SK-N-SH treated with all-trans-retinoic acid at 6 μM for 48 hours (cell line): ENCODE measurements at regions not wholly inside any gene's neighbourhood (a gene's known extent, or its start where the extent isn't known, plus 50 kb on each side); places are given as distances from the start of the nearest gene placed in this dataset.
A peak's percentile ranks its signal among the peaks of the same experiment; 100 is the strongest.

ENCODE experiments used
- ATAC-seq: fragments of 200-7000 bp; cut with Tn5 transposase; 3 replicates; pipeline ENCODE4 v1.9.1; 2020; ENCODE audit warnings: mild to moderate bottlenecking, moderate library complexity
- ARNTL ChIP-seq: fragments of 450-650 bp; formaldehyde crosslinking; IDR thresholded peaks from 2 replicates; pipeline ENCODE4 v1.5.0; 2020; ENCODE audit warnings: low read depth, mild to moderate bottlenecking, moderate library complexity, borderline replicate concordance
- BACH2 ChIP-seq: fragments of 250-450 bp; sonication (Bioruptor Pico); IDR thresholded peaks from 2 replicates; pipeline ENCODE4 v1.9.0; 2021; ENCODE audit warnings: mild to moderate bottlenecking, borderline replicate concordance
- CSDC2 ChIP-seq: fragments of 250-450 bp; sonication (Bioruptor Pico); IDR thresholded peaks from 2 replicates; pipeline ENCODE4 v1.5.0; 2020; ENCODE audit warnings: mild to moderate bottlenecking, moderate library complexity
- CSRNP3 ChIP-seq: fragments of 250-450 bp; sonication (Bioruptor Pico); IDR thresholded peaks from 2 replicates; pipeline ENCODE4 v1.5.1; 2021; ENCODE audit warnings: mild to moderate bottlenecking, moderate library complexity
- ESRRG ChIP-seq: fragments of 250-450 bp; sonication (Bioruptor Pico); IDR thresholded peaks from 2 replicates; pipeline ENCODE4 v1.6.1; 2021; ENCODE audit warnings: mild to moderate bottlenecking
- GLIS3 ChIP-seq: fragments of 250-450 bp; sonication (Bioruptor Pico); IDR thresholded peaks from 2 replicates; pipeline ENCODE4 v1.5.0; 2020; ENCODE audit warnings: mild to moderate bottlenecking, moderate library complexity
- ISL1 ChIP-seq: fragments of 250-450 bp; sonication (Bioruptor Pico); IDR thresholded peaks from 2 replicates; pipeline ENCODE4 v2.1.2; 2022; ENCODE audit warnings: mild to moderate bottlenecking, moderate library complexity
- OSR1 ChIP-seq: fragments of 250-450 bp; sonication (Bioruptor Pico); IDR thresholded peaks from 2 replicates; pipeline ENCODE4 v1.8.0; 2022; ENCODE audit warnings: moderate library complexity, mild to moderate bottlenecking, inconsistent platforms
- PATZ1 ChIP-seq: fragments of 250-450 bp; sonication (Bioruptor Pico); IDR thresholded peaks from 2 replicates; pipeline ENCODE4 v1.8.0; 2020; ENCODE audit warnings: mild to moderate bottlenecking, moderate library complexity, borderline replicate concordance
- POU6F1 ChIP-seq: fragments of 250-450 bp; sonication (Bioruptor Pico); IDR thresholded peaks from 2 replicates; pipeline ENCODE4 v1.8.0; 2021; ENCODE audit warnings: low read depth, mild to moderate bottlenecking, moderate library complexity, borderline replicate concordance
- PPARA ChIP-seq: fragments of 250-450 bp; sonication (Bioruptor Pico); IDR thresholded peaks from 2 replicates; pipeline ENCODE4 v1.5.0; 2020; ENCODE audit warnings: mild to moderate bottlenecking, borderline replicate concordance
- RARB ChIP-seq: fragments of 250-450 bp; sonication (Bioruptor Pico); IDR thresholded peaks from 2 replicates; pipeline ENCODE4 v1.8.0; 2021; ENCODE audit warnings: mild to moderate bottlenecking, moderate library complexity
- SNAI2 ChIP-seq: fragments of 250-450 bp; sonication (Bioruptor Pico); IDR thresholded peaks from 2 replicates; pipeline ENCODE4 v1.5.0; 2020; ENCODE audit warnings: mild to moderate bottlenecking, moderate library complexity
- TSHZ2 ChIP-seq: fragments of 250-450 bp; sonication (Bioruptor Pico); IDR thresholded peaks from 2 replicates; pipeline ENCODE4 v1.5.0; 2020; ENCODE audit warnings: mild to moderate bottlenecking, moderate library complexity
- ZC3H10 ChIP-seq: fragments of 250-450 bp; sonication (Bioruptor Pico); IDR thresholded peaks from 2 replicates; pipeline ENCODE4 v1.5.1; 2021; ENCODE audit warnings: mild to moderate bottlenecking, moderate library complexity
- ZFP3 ChIP-seq: fragments of 250-450 bp; sonication (Bioruptor Pico); IDR thresholded peaks from 2 replicates; pipeline ENCODE4 v1.5.0; 2020; ENCODE audit warnings: mild to moderate bottlenecking, moderate library complexity
- ZFP30 ChIP-seq: fragments of 450-650 bp; formaldehyde crosslinking; IDR thresholded peaks from 2 replicates; pipeline ENCODE4 v1.5.0; 2022; ENCODE audit warnings: mild to moderate bottlenecking, moderate library complexity
- ZNF565 ChIP-seq: fragments of 450-650 bp; formaldehyde crosslinking; conservative IDR thresholded peaks from 2 replicates; pipeline ENCODE4 v1.5.0; 2020; ENCODE audit warnings: low read depth, mild to moderate bottlenecking, moderate library complexity
- ZNF70 ChIP-seq: fragments of 450-650 bp; formaldehyde crosslinking; IDR thresholded peaks from 2 replicates; pipeline ENCODE4 v1.5.0; 2020; ENCODE audit warnings: mild to moderate bottlenecking, moderate library complexity
- ZNF8 ChIP-seq: fragments of 450-650 bp; formaldehyde crosslinking; IDR thresholded peaks from 2 replicates; pipeline ENCODE4 v1.5.0; 2020; ENCODE audit warnings: mild to moderate bottlenecking, moderate library complexity

- TF ChIP-seq ARNTL = no peak
- no peak for TF ChIP-seq OSR1
- no peak for TF ChIP-seq RARB (CRISPR knock-in tag)
- no peak for TF ChIP-seq ZFP30 (CRISPR knock-in tag)
- TF ChIP-seq ZNF8 (CRISPR knock-in tag) = no peak
- TF ChIP-seq CSDC2 (CRISPR knock-in tag) = no peak
- no peak for TF ChIP-seq CSRNP3 (CRISPR knock-in tag)
- TF ChIP-seq ESRRG (CRISPR knock-in tag) = no peak
- no peak for TF ChIP-seq PATZ1 (CRISPR knock-in tag)
- TF ChIP-seq SNAI2 (CRISPR knock-in tag) = no peak
- TF ChIP-seq ZNF565 = no peak
- no peak for TF ChIP-seq ZNF70 (CRISPR knock-in tag)
- TF ChIP-seq PPARA = no peak
- ATAC-seq = peak; percentile 44; the same call in 2 of the 3 replicates
Observed at GRCh38 chr13:33514362-33514761, 228.8 kb upstream of the STARD13 start.

GRCh38 chr13:33515146-33515545 lies 229.6 kb upstream of the STARD13 start:
- ATAC-seq = no peak
- TF ChIP-seq CSDC2 (CRISPR knock-in tag) = no peak
- no peak for TF ChIP-seq CSRNP3 (CRISPR knock-in tag)
- no peak for TF ChIP-seq PATZ1 (CRISPR knock-in tag)
- no peak for TF ChIP-seq SNAI2 (CRISPR knock-in tag)
- no peak for TF ChIP-seq POU6F1
- TF ChIP-seq ZNF8 (CRISPR knock-in tag) = no peak
- no peak for TF ChIP-seq BACH2 (CRISPR knock-in tag)
- TF ChIP-seq TSHZ2 (CRISPR knock-in tag) = no peak

GRCh38 chr13:33518452-33518851 lies 232.9 kb upstream of the STARD13 start:
- TF ChIP-seq ZFP3 (CRISPR knock-in tag) (no peak), ARNTL (no peak), TSHZ2 (CRISPR knock-in tag) (no peak), OSR1 (no peak), CSRNP3 (CRISPR knock-in tag) (no peak), GLIS3 (CRISPR knock-in tag) (no peak), ZNF70 (CRISPR knock-in tag) (no peak), RARB (CRISPR knock-in tag) (no peak), ZC3H10 (CRISPR knock-in tag) (no peak), PPARA (no peak), POU6F1 (no peak), ISL1 (CRISPR knock-in tag) (no peak)
- ATAC-seq = no peak
